22Rv1 (cell line): ENCODE measurements at regions not wholly inside any gene's neighbourhood (a gene's known extent, or its start where the extent isn't known, plus 50 kb on each side); places are given as distances from the start of the nearest gene placed in this dataset.

ENCODE experiments used
- H3K27ac ChIP-seq: fragments of 450-650 bp; 2 replicates; pipeline ENCODE4 v1.5.1; 2017
- CTCF ChIP-seq: fragments of 450-650 bp; IDR thresholded peaks from 2 replicates; pipeline ENCODE4 v1.5.1; 2017; ENCODE audit warnings: mild to moderate bottlenecking
- ZFX ChIP-seq: fragments of 450-650 bp; IDR thresholded peaks from 2 replicates; pipeline ENCODE4 v1.6.1; 2017; ENCODE audit warnings: antibody characterized with exemption, borderline replicate concordance

- no peak overlapping the region for H3K27ac ChIP-seq
- TF ChIP-seq CTCF (no peak), ZFX (no peak)
Observed at GRCh38 chr18:38579764-38580163, 1014.2 kb upstream of the CELF4 start.

GRCh38 chr18:38576916-38577315 lies 1011.3 kb upstream of the CELF4 start:
- no peak overlapping the region for H3K27ac ChIP-seq
- TF ChIP-seq CTCF (no peak), ZFX (no peak)

GRCh38 chr18:38576349-38576748 lies 1010.8 kb upstream of the CELF4 start:
- TF ChIP-seq CTCF (no peak), ZFX (no peak)
- no peak overlapping the region for H3K27ac ChIP-seq

- TF ChIP-seq ZFX (no peak), CTCF (no peak)
- no peak overlapping the region for H3K27ac ChIP-seq
Observed at GRCh38 chr18:38575648-38576047, 1010.0 kb upstream of the CELF4 start.

GRCh38 chr18:38575023-38575422 lies 1009.4 kb upstream of the CELF4 start:
- TF ChIP-seq CTCF, result no peak
- TF ChIP-seq ZFX, result no peak
- H3K27ac ChIP-seq, result no peak overlapping the region

GRCh38 chr18:38572554-38573111 lies 1007.0 kb upstream of the CELF4 start:
- TF ChIP-seq CTCF (no peak), ZFX (no peak)
- no peak overlapping the region for H3K27ac ChIP-seq

- TF ChIP-seq ZFX, result no peak
- TF ChIP-seq CTCF, result no peak
- no peak overlapping the region for H3K27ac ChIP-seq
Observed at GRCh38 chr18:38571651-38572050, 1006.1 kb upstream of the CELF4 start.
